ENCODE measurements at regions not wholly inside any gene's neighbourhood (a gene's known extent, or its start where the extent isn't known, plus 50 kb on each side); places are given as distances from the start of the nearest gene placed in this dataset.

DNA sequence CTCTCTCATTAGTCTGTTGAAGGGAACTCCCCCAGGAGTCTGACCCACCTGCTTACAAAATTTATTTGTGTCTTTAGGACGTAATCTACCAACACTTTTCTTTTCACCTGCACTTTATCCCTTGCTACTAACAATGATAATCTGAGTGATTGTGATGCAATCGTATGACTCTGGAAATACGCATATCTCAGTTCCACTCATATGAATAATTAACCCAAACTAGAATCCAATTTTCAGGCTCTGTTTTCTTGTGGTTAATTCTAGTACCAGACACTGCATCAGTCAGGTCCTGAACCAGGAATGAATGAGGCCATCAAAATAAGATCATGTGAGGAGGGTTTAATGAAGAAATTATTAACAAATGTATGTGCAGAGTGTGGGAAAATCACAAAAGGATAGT, 158.4 kb upstream of the SRD5A2 start:
- TF ChIP-seq, protein P1, sequence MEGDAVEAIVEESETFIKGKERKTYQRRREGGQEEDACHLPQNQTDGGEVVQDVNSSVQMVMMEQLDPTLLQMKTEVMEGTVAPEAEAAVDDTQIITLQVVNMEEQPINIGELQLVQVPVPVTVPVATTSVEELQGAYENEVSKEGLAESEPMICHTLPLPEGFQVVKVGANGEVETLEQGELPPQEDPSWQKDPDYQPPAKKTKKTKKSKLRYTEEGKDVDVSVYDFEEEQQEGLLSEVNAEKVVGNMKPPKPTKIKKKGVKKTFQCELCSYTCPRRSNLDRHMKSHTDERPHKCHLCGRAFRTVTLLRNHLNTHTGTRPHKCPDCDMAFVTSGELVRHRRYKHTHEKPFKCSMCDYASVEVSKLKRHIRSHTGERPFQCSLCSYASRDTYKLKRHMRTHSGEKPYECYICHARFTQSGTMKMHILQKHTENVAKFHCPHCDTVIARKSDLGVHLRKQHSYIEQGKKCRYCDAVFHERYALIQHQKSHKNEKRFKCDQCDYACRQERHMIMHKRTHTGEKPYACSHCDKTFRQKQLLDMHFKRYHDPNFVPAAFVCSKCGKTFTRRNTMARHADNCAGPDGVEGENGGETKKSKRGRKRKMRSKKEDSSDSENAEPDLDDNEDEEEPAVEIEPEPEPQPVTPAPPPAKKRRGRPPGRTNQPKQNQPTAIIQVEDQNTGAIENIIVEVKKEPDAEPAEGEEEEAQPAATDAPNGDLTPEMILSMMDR (IDR thresholded peaks at IDR 0.05): no peak
- TF ChIP-seq EZH2 (IDR thresholded peaks at IDR 0.05): no peak
- no peak for TF ChIP-seq EZH2phosphoT487 (IDR thresholded peaks at IDR 0.05)
